ENCODE measurements at regions not wholly inside any gene's neighbourhood (a gene's known extent, or its start where the extent isn't known, plus 50 kb on each side); places are given as distances from the start of the nearest gene placed in this dataset.

DNA sequence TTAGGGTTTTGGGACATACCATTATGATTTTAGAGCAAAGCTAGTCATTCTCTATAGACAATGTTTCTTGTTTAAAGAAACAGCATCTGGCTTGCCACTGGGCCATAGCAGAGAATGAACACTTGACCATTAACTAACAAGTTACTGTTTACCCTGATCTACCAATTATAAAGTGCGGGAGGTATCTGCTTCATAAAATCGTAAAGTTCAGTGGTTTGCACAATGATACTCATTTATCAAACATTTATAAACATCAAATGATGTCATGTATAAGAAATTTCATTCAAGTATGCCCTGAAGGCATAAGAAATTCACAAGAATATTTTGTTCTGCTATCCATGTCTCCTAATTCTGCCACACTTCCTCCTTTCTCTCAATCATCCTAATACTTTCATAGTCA, 139.2 kb downstream of the PCDH20 start:
- Histone ChIP-seq H3K27ac (ENCODE audit: low read depth in 1 of 2, low read length in 2 of 2) (no peak overlapping the region), H3K4me1 (ENCODE audit: control insufficient read depth in 1 of 2, insufficient read depth in 2 of 2, low read length in 2 of 2) (no peaks in the 10 kb centered on the region), H2AFZ (ENCODE audit: insufficient read depth, low read depth, low read length, poor library complexity, severe bottlenecking) (no peak overlapping the region), H3K9ac (ENCODE audit: insufficient read depth, low read length, poor library complexity, severe bottlenecking) (no peak overlapping the region), H3K9me3 (replicated peaks in 1 of 2; ENCODE audit: control insufficient read depth in 1 of 2, insufficient read depth in 1 of 2, low read length in 2 of 2) (peaks cover 0 to 4% of the 10 kb centered on the region in 2 donors), H4K20me1 (ENCODE audit: insufficient read depth, low read length) (no peaks in the 10 kb centered on the region), H3K79me2 (ENCODE audit: insufficient read depth, low read length) (no peaks in the 10 kb centered on the region), H3K4me2 (replicated peaks; ENCODE audit: extremely low read depth, low read length, poor library complexity, severe bottlenecking) (no peak overlapping the region), H3K4me3 (replicated peaks in 1 of 3; ENCODE audit: low read depth in 2 of 3, low read length in 3 of 3) (no peak overlapping the region), H3K36me3 (replicated peaks in 1 of 2; ENCODE audit: control insufficient read depth in 1 of 2, insufficient read depth in 2 of 2, low read length in 2 of 2) (no peaks in the 10 kb centered on the region), H3K27me3 (ENCODE audit: control insufficient read depth in 2 of 2, insufficient read depth in 2 of 2, low read length in 2 of 2) (no peaks in the 10 kb centered on the region)
- WGBS (ENCODE audit: insufficient coverage), result no CpG with 5 or more reads among the region's 2 CpGs
- Mint-ChIP-seq H3K36me3 (no peaks in the 10 kb centered on the region), H3K4me3 (no peak overlapping the region), H3K9me3 (peaks cover 0 to 3% (median under 1%) of the 10 kb centered on the region in 7 donors), H3K27ac (no peak overlapping the region), H3K4me1 (no peaks in the 10 kb centered on the region), H3K27me3 (ENCODE audit: low read depth in 3 of 3) (no peaks in the 10 kb centered on the region)
- TF ChIP-seq, protein P1, sequence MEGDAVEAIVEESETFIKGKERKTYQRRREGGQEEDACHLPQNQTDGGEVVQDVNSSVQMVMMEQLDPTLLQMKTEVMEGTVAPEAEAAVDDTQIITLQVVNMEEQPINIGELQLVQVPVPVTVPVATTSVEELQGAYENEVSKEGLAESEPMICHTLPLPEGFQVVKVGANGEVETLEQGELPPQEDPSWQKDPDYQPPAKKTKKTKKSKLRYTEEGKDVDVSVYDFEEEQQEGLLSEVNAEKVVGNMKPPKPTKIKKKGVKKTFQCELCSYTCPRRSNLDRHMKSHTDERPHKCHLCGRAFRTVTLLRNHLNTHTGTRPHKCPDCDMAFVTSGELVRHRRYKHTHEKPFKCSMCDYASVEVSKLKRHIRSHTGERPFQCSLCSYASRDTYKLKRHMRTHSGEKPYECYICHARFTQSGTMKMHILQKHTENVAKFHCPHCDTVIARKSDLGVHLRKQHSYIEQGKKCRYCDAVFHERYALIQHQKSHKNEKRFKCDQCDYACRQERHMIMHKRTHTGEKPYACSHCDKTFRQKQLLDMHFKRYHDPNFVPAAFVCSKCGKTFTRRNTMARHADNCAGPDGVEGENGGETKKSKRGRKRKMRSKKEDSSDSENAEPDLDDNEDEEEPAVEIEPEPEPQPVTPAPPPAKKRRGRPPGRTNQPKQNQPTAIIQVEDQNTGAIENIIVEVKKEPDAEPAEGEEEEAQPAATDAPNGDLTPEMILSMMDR (IDR thresholded peaks at IDR 0.05), result no peak
- DNase-seq, result no peak
- intact Hi-C loops (cut with micrococcal nuclease), result no loop called here

DNA sequence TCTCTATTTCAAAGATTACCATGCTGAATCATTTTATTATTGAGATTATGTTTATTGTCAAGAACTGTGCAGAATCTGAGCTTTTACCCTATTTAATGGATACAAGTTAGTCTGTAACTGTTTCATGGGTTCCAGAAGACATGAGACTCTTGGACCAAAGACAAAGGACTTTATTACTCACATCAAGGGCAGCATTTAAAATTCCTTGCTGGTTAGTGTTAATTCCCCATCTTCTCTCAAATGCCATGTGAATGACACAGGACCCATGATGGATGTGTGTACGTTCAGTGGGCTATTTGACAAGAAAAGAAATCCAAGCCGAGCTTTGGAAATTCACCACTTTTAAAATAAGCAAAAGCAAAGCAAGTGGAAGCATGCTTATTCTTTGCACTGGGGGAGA, 139.9 kb downstream of the PCDH20 start:
- WGBS (ENCODE audit: insufficient coverage), result no CpG with 5 or more reads among the region's 2 CpGs
- no peaks in the 10 kb centered on the region for H3K27me3 ChIP-seq (ENCODE audit: control insufficient read depth in 2 of 2, insufficient read depth in 2 of 2, low read length in 2 of 2)
- no peaks in the 10 kb centered on the region for H3K4me1 ChIP-seq (ENCODE audit: control insufficient read depth in 1 of 2, insufficient read depth in 2 of 2, low read length in 2 of 2)
- peaks cover 0 to 4% of the 10 kb centered on the region in 2 donors for H3K9me3 ChIP-seq (replicated peaks in 1 of 2; ENCODE audit: control insufficient read depth in 1 of 2, insufficient read depth in 1 of 2, low read length in 2 of 2)
- H3K4me3 ChIP-seq (replicated peaks in 1 of 3; ENCODE audit: low read depth in 2 of 3, low read length in 3 of 3), result no peak overlapping the region
- no peak overlapping the region for H3K4me3 Mint-ChIP-seq
- H3K27ac ChIP-seq (ENCODE audit: low read depth in 1 of 2, low read length in 2 of 2), result no peak overlapping the region
- no peak overlapping the region for H2AFZ ChIP-seq (ENCODE audit: insufficient read depth, low read depth, low read length, poor library complexity, severe bottlenecking)
- H3K27ac Mint-ChIP-seq, result no peak overlapping the region
- H3K9ac ChIP-seq (ENCODE audit: insufficient read depth, low read length, poor library complexity, severe bottlenecking), result no peak overlapping the region
- H3K36me3 ChIP-seq (replicated peaks in 1 of 2; ENCODE audit: control insufficient read depth in 1 of 2, insufficient read depth in 2 of 2, low read length in 2 of 2), result no peaks in the 10 kb centered on the region
- intact Hi-C loops (cut with micrococcal nuclease), result no loop called here
- H3K4me1 Mint-ChIP-seq, result no peaks in the 10 kb centered on the region
- H3K27me3 Mint-ChIP-seq (ENCODE audit: low read depth in 3 of 3), result no peaks in the 10 kb centered on the region
- no peak overlapping the region for H3K4me2 ChIP-seq (replicated peaks; ENCODE audit: extremely low read depth, low read length, poor library complexity, severe bottlenecking)
- H4K20me1 ChIP-seq (ENCODE audit: insufficient read depth, low read length), result no peaks in the 10 kb centered on the region
- peaks cover 0 to 3% (median 0%) of the 10 kb centered on the region in 7 donors for H3K9me3 Mint-ChIP-seq
- no peak for DNase-seq
- H3K36me3 Mint-ChIP-seq, result no peaks in the 10 kb centered on the region
- TF ChIP-seq, protein P1 (IDR thresholded peaks at IDR 0.05), result no peak
- no peaks in the 10 kb centered on the region for H3K79me2 ChIP-seq (ENCODE audit: insufficient read depth, low read length)

All from CD14-positive monocyte (primary cell).